Activated CD4-positive, alpha-beta T cell treated with anti-CD3 and anti-CD28 coated beads for 4 hours (primary cell): ENCODE measurements at regions not wholly inside any gene's neighbourhood (a gene's known extent, or its start where the extent isn't known, plus 50 kb on each side); places are given as distances from the start of the nearest gene placed in this dataset.

ENCODE experiments used
- DNase-seq, 2 donors: peaks; one replicate each; pipeline ENCODE4 v3.0.0-alpha.2; 2020

- no peak for DNase-seq
These were observed 1284.9 kb upstream of the LRRTM1 start for GRCh38 chr2:81589406-81589805.

GRCh38 chr2:81583311-81584108 is 1279.0 kb upstream of the LRRTM1 start:
- DNase-seq: no peak

GRCh38 chr2:81576713-81577112 is 1272.2 kb upstream of the LRRTM1 start:
- no peak for DNase-seq

- DNase-seq: no peak
These were observed 1246.6 kb upstream of the LRRTM1 start for GRCh38 chr2:81551040-81551634.

- no peak for DNase-seq
These were observed 1245.7 kb upstream of the LRRTM1 start for GRCh38 chr2:81550277-81550676.

- DNase-seq: no peak
These were observed 1245.1 kb upstream of the LRRTM1 start for GRCh38 chr2:81549646-81550045.

GRCh38 chr2:81545626-81546025 is 1241.1 kb upstream of the LRRTM1 start:
- no peak for DNase-seq

- DNase-seq: no peak
These were observed 1237.6 kb upstream of the LRRTM1 start for GRCh38 chr2:81542119-81542518.

GRCh38 chr2:81529944-81530343 is 1225.4 kb upstream of the LRRTM1 start:
- no peak for DNase-seq

GRCh38 chr2:81528852-81529480 is 1224.4 kb upstream of the LRRTM1 start:
- no peak for DNase-seq

- DNase-seq: no peak
These were observed 1218.8 kb upstream of the LRRTM1 start for GRCh38 chr2:81523344-81523743.

- DNase-seq: no peak
These were observed 1208.8 kb upstream of the LRRTM1 start for GRCh38 chr2:81513328-81513727.

GRCh38 chr2:81505586-81505985 is 1201.0 kb upstream of the LRRTM1 start:
- no peak for DNase-seq

GRCh38 chr2:81495556-81495955 is 1191.0 kb upstream of the LRRTM1 start:
- DNase-seq: no peak

GRCh38 chr2:81483254-81483653 is 1178.7 kb upstream of the LRRTM1 start:
- DNase-seq: no peak

- no peak for DNase-seq
These were observed 1177.4 kb upstream of the LRRTM1 start for GRCh38 chr2:81481994-81482368.

- no peak for DNase-seq
These were observed 1176.9 kb upstream of the LRRTM1 start for GRCh38 chr2:81481242-81481993.

GRCh38 chr2:81467096-81467495 is 1162.5 kb upstream of the LRRTM1 start:
- DNase-seq: no peak

GRCh38 chr2:81462420-81462819 is 1157.9 kb upstream of the LRRTM1 start:
- no peak for DNase-seq

- no peak for DNase-seq
These were observed 1140.6 kb upstream of the LRRTM1 start for GRCh38 chr2:81445176-81445575.

GRCh38 chr2:81437456-81438000 is 1133.0 kb upstream of the LRRTM1 start:
- DNase-seq: no peak

- DNase-seq: no peak
These were observed 1131.7 kb upstream of the LRRTM1 start for GRCh38 chr2:81436256-81436655.

- no peak for DNase-seq
These were observed 1108.1 kb upstream of the LRRTM1 start for GRCh38 chr2:81412681-81413080.
